ENCODE measurements at regions not wholly inside any gene's neighbourhood (a gene's known extent, or its start where the extent isn't known, plus 50 kb on each side); places are given as distances from the start of the nearest gene placed in this dataset.

DNA sequence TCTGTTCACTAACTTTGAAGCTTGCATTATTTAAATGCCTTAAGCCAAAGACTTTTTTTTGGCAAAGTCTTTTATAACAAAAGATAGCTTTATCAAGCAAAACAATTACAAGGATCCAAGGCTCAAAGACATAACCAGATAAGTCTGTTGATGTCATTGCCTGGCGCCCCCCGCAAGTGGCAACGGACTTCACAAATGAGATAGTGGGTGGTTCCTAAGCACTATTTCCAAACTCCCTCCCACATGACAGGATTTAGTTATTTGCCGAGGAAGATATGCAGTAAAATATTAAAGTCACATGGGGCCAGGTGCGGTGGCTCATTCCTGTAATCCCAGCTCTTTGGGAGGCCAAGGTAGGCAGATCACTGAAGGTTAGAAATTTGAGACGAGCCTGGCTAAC lies 194.2 kb upstream of the DDI1 start:
- TF ChIP-seq GATA2 (IDR thresholded peaks at IDR 0.05; ENCODE audit: low read depth, low read length): no peak
- no peak for TF ChIP-seq GATA3 (IDR thresholded peaks at IDR 0.05; ENCODE audit: low read depth, low read length)
